ENCODE measurements at regions not wholly inside any gene's neighbourhood (a gene's known extent, or its start where the extent isn't known, plus 50 kb on each side); places are given as distances from the start of the nearest gene placed in this dataset.
"Not testable (repeated sequence)": the region's sequence is repeated elsewhere in the genome, so short reads cannot be mapped to it uniquely, and the experiment has no call there.

GRCh38 chr10:47582051-47582450, 58.6 kb upstream of the AGAP9 start:
- 94% methylated on average over 3 of the region's 4 CpGs for WGBS

GRCh38 chr10:47580063-47580462, 56.6 kb upstream of the AGAP9 start:
- not testable (repeated sequence) for ATAC-seq

More at GRCh38 chr10:47582051-47582450, 58.6 kb upstream of the AGAP9 start:
- H3K9me3 ChIP-seq (ENCODE audit: control insufficient read depth, low read length); H3K27me3 ChIP-seq (ENCODE audit: control insufficient read depth, insufficient read depth); intact Hi-C loops (cut with DNase I); H3K4me3 ChIP-seq (ENCODE audit: low read length); H3K4me1 ChIP-seq (ENCODE audit: control insufficient read depth, insufficient read depth, low read length); ATAC-seq; H3K27ac ChIP-seq (ENCODE audit: low read length); DNase-seq: not testable (repeated sequence)

GRCh38 chr10:47578547-47578946, 55.1 kb upstream of the AGAP9 start:
- DNase-seq: not testable (repeated sequence)

More at GRCh38 chr10:47580063-47580462, 56.6 kb upstream of the AGAP9 start:
- H3K4me1 ChIP-seq (ENCODE audit: control insufficient read depth, insufficient read depth, low read length); H3K4me3 ChIP-seq (ENCODE audit: low read length); DNase-seq; H3K27me3 ChIP-seq (ENCODE audit: control insufficient read depth, insufficient read depth); intact Hi-C loops (cut with DNase I); H3K9me3 ChIP-seq (ENCODE audit: control insufficient read depth, low read length); H3K27ac ChIP-seq (ENCODE audit: low read length): not testable (repeated sequence)
- 100% methylated on average over 1 of the region's 2 CpGs for WGBS

More at GRCh38 chr10:47578547-47578946, 55.1 kb upstream of the AGAP9 start:
- H3K27ac ChIP-seq (ENCODE audit: low read length); intact Hi-C loops (cut with DNase I); H3K27me3 ChIP-seq (ENCODE audit: control insufficient read depth, insufficient read depth); H3K9me3 ChIP-seq (ENCODE audit: control insufficient read depth, low read length); ATAC-seq; H3K4me1 ChIP-seq (ENCODE audit: control insufficient read depth, insufficient read depth, low read length); H3K4me3 ChIP-seq (ENCODE audit: low read length): not testable (repeated sequence)

All from right cardiac atrium (tissue), 5 donors.